ENCODE measurements at regions not wholly inside any gene's neighbourhood (a gene's known extent, or its start where the extent isn't known, plus 50 kb on each side); places are given as distances from the start of the nearest gene placed in this dataset.

DNA sequence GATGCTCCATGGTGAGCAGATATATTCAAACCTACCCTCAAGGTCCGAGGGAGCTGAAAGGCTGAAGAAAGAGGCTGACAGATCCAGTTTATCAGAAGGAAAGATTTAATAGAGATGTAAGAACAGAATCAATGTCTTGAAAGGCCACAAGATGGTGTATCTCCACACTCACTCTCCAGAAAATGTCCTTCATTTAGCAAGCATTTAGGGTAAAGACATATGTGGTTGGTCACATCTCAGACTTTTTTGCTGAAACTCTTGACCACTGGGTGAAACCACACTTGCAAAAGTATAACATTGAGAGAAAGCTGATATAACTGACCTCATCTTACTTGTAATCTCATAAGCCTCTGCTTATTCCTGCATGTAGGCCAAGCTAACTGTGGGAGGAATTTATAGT is 745.8 kb upstream of the GALNTL6 start:
- TF ChIP-seq, protein P1, sequence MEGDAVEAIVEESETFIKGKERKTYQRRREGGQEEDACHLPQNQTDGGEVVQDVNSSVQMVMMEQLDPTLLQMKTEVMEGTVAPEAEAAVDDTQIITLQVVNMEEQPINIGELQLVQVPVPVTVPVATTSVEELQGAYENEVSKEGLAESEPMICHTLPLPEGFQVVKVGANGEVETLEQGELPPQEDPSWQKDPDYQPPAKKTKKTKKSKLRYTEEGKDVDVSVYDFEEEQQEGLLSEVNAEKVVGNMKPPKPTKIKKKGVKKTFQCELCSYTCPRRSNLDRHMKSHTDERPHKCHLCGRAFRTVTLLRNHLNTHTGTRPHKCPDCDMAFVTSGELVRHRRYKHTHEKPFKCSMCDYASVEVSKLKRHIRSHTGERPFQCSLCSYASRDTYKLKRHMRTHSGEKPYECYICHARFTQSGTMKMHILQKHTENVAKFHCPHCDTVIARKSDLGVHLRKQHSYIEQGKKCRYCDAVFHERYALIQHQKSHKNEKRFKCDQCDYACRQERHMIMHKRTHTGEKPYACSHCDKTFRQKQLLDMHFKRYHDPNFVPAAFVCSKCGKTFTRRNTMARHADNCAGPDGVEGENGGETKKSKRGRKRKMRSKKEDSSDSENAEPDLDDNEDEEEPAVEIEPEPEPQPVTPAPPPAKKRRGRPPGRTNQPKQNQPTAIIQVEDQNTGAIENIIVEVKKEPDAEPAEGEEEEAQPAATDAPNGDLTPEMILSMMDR (IDR thresholded peaks at IDR 0.05): peak in 4 of 7 experiments; percentile 7 to 36 (median 32)
- no peak for TF ChIP-seq POLR2A (IDR thresholded peaks at IDR 0.05)

Data from body of pancreas (tissue), 4 donors.